Testis (tissue), 2 donors: ENCODE measurements at regions not wholly inside any gene's neighbourhood (a gene's known extent, or its start where the extent isn't known, plus 50 kb on each side); places are given as distances from the start of the nearest gene placed in this dataset.

Source experiments
- POLR2A ChIP-seq: fragments of 450-650 bp; IDR thresholded peaks from one replicate; pipeline ENCODE4 v1.6.1; 2017; ENCODE audit warnings: antibody characterized with exemption, mild to moderate bottlenecking, moderate library complexity
- TF ChIP-seq, protein P1 (sequence below), 3 experiments: fragments of 450-650 bp in 2 of 3; fragments of 200-600 bp in 1 of 3; sonication (generic) in 1 of 3; IDR thresholded peaks; one replicate each; pipeline ENCODE4 v1.5.1; 2016 to 2019; ENCODE audit warnings: antibody characterized with exemption in 3 of 3, mild to moderate bottlenecking in 2 of 3, moderate library complexity in 1 of 3

DNA sequence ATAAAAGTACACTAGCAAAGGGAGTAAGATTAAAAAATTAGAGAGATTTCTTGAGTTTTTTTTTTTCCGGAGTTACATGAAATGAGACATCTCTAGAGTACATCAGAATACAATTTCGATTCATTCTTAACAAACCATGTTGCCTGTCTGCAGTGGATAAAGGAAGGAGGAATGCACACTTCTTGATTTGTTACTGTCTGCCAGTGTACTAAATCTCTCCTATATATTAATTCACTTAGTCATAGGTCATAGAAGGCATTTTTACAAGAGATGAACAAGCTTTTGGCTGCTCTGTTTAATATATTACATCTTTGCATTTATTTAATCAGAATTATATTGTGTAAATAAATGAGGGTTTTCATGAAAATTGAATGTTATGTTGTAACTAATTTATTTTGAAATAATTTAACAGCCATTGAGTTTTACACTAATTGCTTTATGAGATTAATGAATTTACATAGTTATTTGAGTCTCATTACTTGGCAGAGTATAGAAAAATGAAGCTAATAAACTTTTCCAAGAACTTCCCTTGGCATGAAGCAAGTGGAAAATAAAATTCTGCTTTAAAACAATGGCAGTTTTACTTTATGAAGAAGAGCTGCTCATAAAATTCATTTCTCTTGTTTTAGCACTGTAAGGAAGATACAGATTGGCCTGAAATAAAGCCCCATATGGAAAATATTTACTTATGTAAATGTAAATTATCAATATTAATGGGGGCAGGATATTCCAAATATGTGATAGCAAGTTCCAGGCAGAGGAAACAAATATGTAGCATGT lies 1284.7 kb downstream of the BRINP3 start:
- TF ChIP-seq, protein P1, sequence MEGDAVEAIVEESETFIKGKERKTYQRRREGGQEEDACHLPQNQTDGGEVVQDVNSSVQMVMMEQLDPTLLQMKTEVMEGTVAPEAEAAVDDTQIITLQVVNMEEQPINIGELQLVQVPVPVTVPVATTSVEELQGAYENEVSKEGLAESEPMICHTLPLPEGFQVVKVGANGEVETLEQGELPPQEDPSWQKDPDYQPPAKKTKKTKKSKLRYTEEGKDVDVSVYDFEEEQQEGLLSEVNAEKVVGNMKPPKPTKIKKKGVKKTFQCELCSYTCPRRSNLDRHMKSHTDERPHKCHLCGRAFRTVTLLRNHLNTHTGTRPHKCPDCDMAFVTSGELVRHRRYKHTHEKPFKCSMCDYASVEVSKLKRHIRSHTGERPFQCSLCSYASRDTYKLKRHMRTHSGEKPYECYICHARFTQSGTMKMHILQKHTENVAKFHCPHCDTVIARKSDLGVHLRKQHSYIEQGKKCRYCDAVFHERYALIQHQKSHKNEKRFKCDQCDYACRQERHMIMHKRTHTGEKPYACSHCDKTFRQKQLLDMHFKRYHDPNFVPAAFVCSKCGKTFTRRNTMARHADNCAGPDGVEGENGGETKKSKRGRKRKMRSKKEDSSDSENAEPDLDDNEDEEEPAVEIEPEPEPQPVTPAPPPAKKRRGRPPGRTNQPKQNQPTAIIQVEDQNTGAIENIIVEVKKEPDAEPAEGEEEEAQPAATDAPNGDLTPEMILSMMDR (IDR thresholded peaks at IDR 0.05), result no peak
- no peak for TF ChIP-seq POLR2A
